K562 (cell line): ENCODE measurements at regions not wholly inside any gene's neighbourhood (a gene's known extent, or its start where the extent isn't known, plus 50 kb on each side); places are given as distances from the start of the nearest gene placed in this dataset.

Source experiments
- ATAC-seq: fragments of 200-7000 bp; cut with Tn5 transposase; 3 replicates; pipeline ENCODE4 v1.9.1; 2020; ENCODE audit warnings: moderate library complexity
- BruUV-seq: library from RNA; stranded (reverse); fragments of 400-500 nt; replicated peaks from 2 replicates; lab custom pipeline; 2021; lab: Mats Ljungman, UMichigan
- CTCF ChIA-PET: fragments of 300-600 bp; formaldehyde crosslinking; extraction: SDS; loops from one replicate; lab custom pipeline; 2021; ENCODE audit warnings: low intra/inter-chr PET ratio; lab: Yijun Ruan, JAX
- POLR2A ChIA-PET: fragments of 300-600, 350-650 bp; sonication (Branson Sonifier 250); formaldehyde crosslinking; extraction: SDS; loops from one replicate; lab custom pipeline; 2021; ENCODE audit warnings: antibody characterized with exemption, inconsistent platforms; lab: Yijun Ruan, JAX
- DNase-seq, 4 experiments: peaks; one replicate each; pipeline versions ENCODE4 v3.0.0 to v3.0.0-alpha.2; 2011 to 2018; ENCODE audit warnings: low spot score in 3 of 4, mixed read lengths in 3 of 4; ENCODE audit errors: extremely low read depth in 1 of 4
- FAIRE-seq: peaks from 2 replicates; lab custom pipeline; 2011; peaks lifted over from hg19 to GRCh38; lab: Jason Lieb, UNC
- H2AFZ ChIP-seq: 2 replicates; pipeline ENCODE4 v1.6.0; 2011; ENCODE audit warnings: low read depth, low read length, control low read depth, inconsistent platforms
- H3K27ac ChIP-seq: fragments of 200-600 bp; 3 replicates; pipeline ENCODE4 v1.8.0; 2011; ENCODE audit warnings: low read depth, mild to moderate bottlenecking, control low read depth, inconsistent platforms, low read length, moderate library complexity, mixed read lengths; ENCODE audit errors: extremely low read depth
- H3K27me3 ChIP-seq, 2 experiments: fragments of 300-600 bp in 1 of 2; 2 replicates in 1 of 2; 3 replicates in 1 of 2; pipeline versions ENCODE4 v1.6.0 to v1.8.0; 2011; ENCODE audit warnings: inconsistent platforms in 2 of 2, low read length in 2 of 2, mild to moderate bottlenecking in 1 of 2, mixed read lengths in 1 of 2, moderate library complexity in 1 of 2; ENCODE audit not compliant: control insufficient read depth in 2 of 2, insufficient read depth in 2 of 2
- H3K36me3 ChIP-seq: fragments of 300-600 bp; 3 replicates; pipeline ENCODE4 v1.8.0; 2011; ENCODE audit warnings: mild to moderate bottlenecking, low read length, inconsistent platforms; ENCODE audit not compliant: control insufficient read depth, insufficient read depth
- H3K4me1 ChIP-seq, 2 experiments: fragments of 200-600 bp in 1 of 2; replicated peaks in 1 of 2; 2 replicates in 1 of 2; 3 replicates in 1 of 2; pipeline versions ENCODE4 v1.5.1 to v1.8.0; 2011; ENCODE audit warnings: inconsistent platforms in 2 of 2, low read length in 2 of 2, mild to moderate bottlenecking in 1 of 2, mixed read lengths in 1 of 2, moderate library complexity in 1 of 2; ENCODE audit not compliant: control insufficient read depth in 2 of 2, insufficient read depth in 2 of 2
- H3K4me2 ChIP-seq: 2 replicates; pipeline ENCODE4 v1.6.1; 2011; ENCODE audit warnings: low read length, control low read depth, inconsistent platforms, mixed read lengths; ENCODE audit not compliant: insufficient read depth
- H3K4me3 ChIP-seq: fragments of 200-600 bp; sonication (generic), shearing (Covaris generic); 2 replicates; pipeline ENCODE4 v1.5.1; 2016; ENCODE audit warnings: control low read depth, inconsistent platforms
- H3K79me2 ChIP-seq: fragments of 200-600 bp; 3 replicates; pipeline ENCODE4 v1.8.0; 2011; ENCODE audit warnings: low read length, inconsistent platforms; ENCODE audit not compliant: control insufficient read depth, insufficient read depth
- H3K9ac ChIP-seq, 2 experiments: 2 replicates each; pipeline versions ENCODE4 v1.6.0 to v1.6.1; 2011; ENCODE audit warnings: low read depth in 2 of 2, low read length in 2 of 2, control low read depth in 1 of 2, inconsistent platforms in 1 of 2, mild to moderate bottlenecking in 1 of 2, mixed read lengths in 1 of 2; ENCODE audit not compliant: insufficient read depth in 1 of 2
- H3K9me1 ChIP-seq: one replicate; pipeline ENCODE4 v1.6.0; 2011; ENCODE audit warnings: inconsistent platforms, mild to moderate bottlenecking, low read length, moderate library complexity; ENCODE audit not compliant: control insufficient read depth, insufficient read depth
- H3K9me3 ChIP-seq: replicated peaks from 2 replicates; pipeline ENCODE4 v1.5.1; 2011; ENCODE audit warnings: low read depth, low read length, inconsistent platforms; ENCODE audit not compliant: control insufficient read depth, insufficient read depth
- H4K20me1 ChIP-seq: replicated peaks from 2 replicates; pipeline ENCODE4 v1.6.1; 2011; ENCODE audit warnings: low read length, inconsistent platforms, mixed read lengths; ENCODE audit not compliant: control insufficient read depth, insufficient read depth
- BCL6 ChIP-seq: fragments of 250-450 bp; sonication (Bioruptor Pico); IDR thresholded peaks from 2 replicates; pipeline ENCODE4 v1.4.0; 2020
- DPF2 ChIP-seq: fragments of 450-650 bp; IDR thresholded peaks from 2 replicates; pipeline ENCODE4 v1.6.1; 2016
- ERF ChIP-seq: fragments of 450-650 bp; formaldehyde crosslinking; IDR thresholded peaks from 2 replicates; pipeline ENCODE4 v1.4.0; 2020; ENCODE audit warnings: mild to moderate bottlenecking, mixed read lengths
- HDAC2 ChIP-seq: fragments of 450-650 bp; IDR thresholded peaks from 2 replicates; pipeline ENCODE4 v1.6.1; 2016; ENCODE audit warnings: mild to moderate bottlenecking
- MEF2A ChIP-seq: IDR thresholded peaks from 2 replicates; pipeline ENCODE4 v1.6.1; 2011; ENCODE audit warnings: low read depth, mild to moderate bottlenecking, low read length, moderate library complexity; ENCODE audit not compliant: control insufficient read depth
- NCOR1 ChIP-seq: fragments of 450-650 bp; IDR thresholded peaks from 2 replicates; pipeline ENCODE4 v1.6.1; 2016; ENCODE audit warnings: mild to moderate bottlenecking, moderate library complexity
- NFXL1 ChIP-seq: fragments of 450-650 bp; formaldehyde crosslinking; IDR thresholded peaks from 2 replicates; pipeline ENCODE4 v1.4.0; 2021; ENCODE audit warnings: mild to moderate bottlenecking
- NR1H2 ChIP-seq: sonication (generic); formaldehyde crosslinking; IDR thresholded peaks from 2 replicates; pipeline ENCODE4 v1.4.0; 2020; ENCODE audit warnings: mild to moderate bottlenecking, missing genetic modification reagents
- POLR2AphosphoS5 ChIP-seq: IDR thresholded peaks from 2 replicates; pipeline ENCODE4 v1.6.1; 2011; ENCODE audit warnings: mild to moderate bottlenecking, low read depth, low read length, moderate library complexity; ENCODE audit not compliant: control insufficient read depth, insufficient read depth
- PTRF ChIP-seq: fragments of 450-650 bp; IDR thresholded peaks from 2 replicates; pipeline ENCODE4 v1.6.1; 2016; ENCODE audit warnings: mild to moderate bottlenecking, missing genetic modification characterization, missing compliant biosample characterization
- RFX1 ChIP-seq: fragments of 450-650 bp; IDR thresholded peaks from 2 replicates; pipeline ENCODE4 v1.6.1; 2016; ENCODE audit warnings: mild to moderate bottlenecking, moderate library complexity
- SREBF2 ChIP-seq: sonication (generic); formaldehyde crosslinking; IDR thresholded peaks from 2 replicates; pipeline ENCODE4 v1.4.0; 2020; ENCODE audit warnings: mild to moderate bottlenecking, missing genetic modification reagents
- SRSF7 ChIP-seq: fragments of 200-400 bp; formaldehyde crosslinking; optimal IDR thresholded peaks from 2 replicates; pipeline ENCODE3; 2017; ENCODE audit warnings: mild to moderate bottlenecking, low read depth, low read length
- U2AF1 ChIP-seq: fragments of 200-400 bp; formaldehyde crosslinking; optimal IDR thresholded peaks from 2 replicates; pipeline ENCODE3; 2017; ENCODE audit warnings: mild to moderate bottlenecking, low read depth, low read length, moderate library complexity
- XRCC5 ChIP-seq: fragments of 200-400 bp; formaldehyde crosslinking; IDR thresholded peaks from 2 replicates; pipeline ENCODE4 v1.6.1; 2017; ENCODE audit warnings: low read depth, mild to moderate bottlenecking, low read length
- ZBTB33 ChIP-seq: sonication (generic); formaldehyde crosslinking; IDR thresholded peaks from 2 replicates; pipeline ENCODE4 v1.8.1; 2023; ENCODE audit warnings: mild to moderate bottlenecking, missing genetic modification reagents
- ZC3H4 ChIP-seq: sonication (generic); formaldehyde crosslinking; IDR thresholded peaks from 2 replicates; pipeline ENCODE4 v1.9.0; 2021; ENCODE audit warnings: missing genetic modification reagents, borderline replicate concordance
- ZNF140 ChIP-seq: fragments of 250-450 bp; sonication (Bioruptor Pico); IDR thresholded peaks from 2 replicates; pipeline ENCODE4 v1.8.0; 2021; ENCODE audit warnings: moderate library complexity, mild to moderate bottlenecking, inconsistent platforms
- ZNF707 ChIP-seq: fragments of 250-450 bp; sonication (Bioruptor Pico); conservative IDR thresholded peaks from 2 replicates; pipeline ENCODE4 v1.8.0; 2022; ENCODE audit warnings: inconsistent platforms, mild to moderate bottlenecking, moderate library complexity
- WGBS: fragments of 100-300 bp; shearing (Covaris generic); methylation state at CpG from one replicate; pipeline ENCODE4 v1.1.6; 2016; ENCODE audit warnings: low coverage, mixed read lengths; ENCODE audit not compliant: insufficient coverage; ENCODE audit errors: missing lambda C conversion rate; 5-methylcytosine and 5-hydroxymethylcytosine counted together
- in situ Hi-C: fragments of 300-500 bp; cut with MboI; formaldehyde crosslinking; loops from 4 replicates; pipeline ENCODE4 v1.15.0; 2018; ENCODE audit warnings: inconsistent platforms, mixed read lengths
- intact Hi-C: fragments of 100-400 bp; cut with micrococcal nuclease; formaldehyde crosslinking; loops from 2 replicates; pipeline ENCODE4 v1.14.2; 2022
- TF ChIP-seq, protein P1 (sequence below): sonication (generic); formaldehyde crosslinking; IDR thresholded peaks from 2 replicates; pipeline ENCODE4 v1.8.0; 2022; ENCODE audit warnings: missing genetic modification reagents, mild to moderate bottlenecking, borderline replicate concordance

GRCh38 chr10:90575125-90575524 is 282.7 kb downstream of the HTR7 start:
- CTCF ChIA-PET = no interaction called here
- intact Hi-C loops = no loop called here
- in situ Hi-C loops = no loop called here

DNA sequence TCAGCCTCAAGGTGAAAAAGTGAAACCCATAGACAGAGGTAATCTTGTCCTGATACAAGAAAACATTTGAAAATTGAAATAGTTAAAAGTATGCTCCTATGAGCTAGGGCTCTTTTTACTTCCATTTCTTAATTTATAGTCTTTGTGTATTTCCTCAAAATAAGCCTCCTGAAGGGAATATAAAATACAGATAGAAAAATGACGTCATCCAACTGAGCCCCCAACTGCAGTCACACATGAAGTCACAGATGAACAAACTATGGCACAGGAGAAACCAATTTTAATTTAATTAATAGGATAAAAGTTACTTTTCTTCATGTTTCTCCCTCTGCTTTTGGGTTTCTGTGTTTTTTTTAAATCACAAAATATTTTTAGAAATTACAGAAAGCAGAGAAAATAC is 280.3 kb downstream of the HTR7 start:
- H3K9ac ChIP-seq = no peak overlapping the region
- FAIRE-seq (no peak), ATAC-seq (no peak), DNase-seq (no peak)
- H3K4me2 ChIP-seq = no peak overlapping the region
- no peaks in the 10 kb centered on the region for H3K79me2 ChIP-seq
- no peaks in the 10 kb centered on the region for H3K9me1 ChIP-seq
- H3K4me3 ChIP-seq = no peak overlapping the region
- H3K27ac ChIP-seq = no peak overlapping the region
- H3K36me3 ChIP-seq = no peaks in the 10 kb centered on the region
- intact Hi-C loops = no loop called here
- H4K20me1 ChIP-seq = no peaks in the 10 kb centered on the region
- H3K9me3 ChIP-seq = no peaks in the 10 kb centered on the region
- WGBS = 0% methylated on average over 1 of the region's 1 CpG
- in situ Hi-C loops = no loop called here
- BruUV-seq = no TSS peak
- no peak overlapping the region for H2AFZ ChIP-seq
- CTCF ChIA-PET = no interaction called here
- no peaks in the 10 kb centered on the region for H3K4me1 ChIP-seq
- POLR2A ChIA-PET = no interaction called here
- TF ChIP-seq HDAC2 (no peak), ZNF140 (no peak), ZNF707 (CRISPR knock-in tag) (no peak), DPF2 (no peak), ZBTB33 (no peak), MEF2A (no peak)
- TF ChIP-seq, protein P1, sequence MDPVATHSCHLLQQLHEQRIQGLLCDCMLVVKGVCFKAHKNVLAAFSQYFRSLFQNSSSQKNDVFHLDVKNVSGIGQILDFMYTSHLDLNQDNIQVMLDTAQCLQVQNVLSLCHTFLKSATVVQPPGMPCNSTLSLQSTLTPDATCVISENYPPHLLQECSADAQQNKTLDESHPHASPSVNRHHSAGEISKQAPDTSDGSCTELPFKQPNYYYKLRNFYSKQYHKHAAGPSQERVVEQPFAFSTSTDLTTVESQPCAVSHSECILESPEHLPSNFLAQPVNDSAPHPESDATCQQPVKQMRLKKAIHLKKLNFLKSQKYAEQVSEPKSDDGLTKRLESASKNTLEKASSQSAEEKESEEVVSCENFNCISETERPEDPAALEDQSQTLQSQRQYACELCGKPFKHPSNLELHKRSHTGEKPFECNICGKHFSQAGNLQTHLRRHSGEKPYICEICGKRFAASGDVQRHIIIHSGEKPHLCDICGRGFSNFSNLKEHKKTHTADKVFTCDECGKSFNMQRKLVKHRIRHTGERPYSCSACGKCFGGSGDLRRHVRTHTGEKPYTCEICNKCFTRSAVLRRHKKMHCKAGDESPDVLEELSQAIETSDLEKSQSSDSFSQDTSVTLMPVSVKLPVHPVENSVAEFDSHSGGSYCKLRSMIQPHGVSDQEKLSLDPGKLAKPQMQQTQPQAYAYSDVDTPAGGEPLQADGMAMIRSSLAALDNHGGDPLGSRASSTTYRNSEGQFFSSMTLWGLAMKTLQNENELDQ = no peak
- no peaks in the 10 kb centered on the region for H3K27me3 ChIP-seq

More at GRCh38 chr10:90575125-90575524, 282.7 kb downstream of the HTR7 start:
- ATAC-seq (no peak), FAIRE-seq (no peak), DNase-seq (no peak)
- H3K4me2 ChIP-seq = no peak overlapping the region
- no peaks in the 10 kb centered on the region for H3K79me2 ChIP-seq
- no peak overlapping the region for H3K9ac ChIP-seq
- no peaks in the 10 kb centered on the region for H3K36me3 ChIP-seq
- POLR2A ChIA-PET = no interaction called here
- no peaks in the 10 kb centered on the region for H3K4me1 ChIP-seq
- H3K27ac ChIP-seq = no peak overlapping the region
- WGBS = 0% methylated on average over 3 of the region's 3 CpGs
- no peaks in the 10 kb centered on the region for H4K20me1 ChIP-seq
- H2AFZ ChIP-seq = no peak overlapping the region
- no peak overlapping the region for H3K4me3 ChIP-seq
- H3K27me3 ChIP-seq = no peaks in the 10 kb centered on the region
- no TSS peak for BruUV-seq
- H3K9me1 ChIP-seq = no peaks in the 10 kb centered on the region
- no peaks in the 10 kb centered on the region; the same call in 1 of the 2 replicates for H3K9me3 ChIP-seq
- TF ChIP-seq NFXL1 (CRISPR knock-in tag) (no peak), POLR2AphosphoS5 (no peak), ERF (no peak), RFX1 (no peak), XRCC5 (no peak), ZC3H4 (no peak), NR1H2 (CRISPR knock-in tag) (no peak), U2AF1 (no peak), SRSF7 (no peak), SREBF2 (CRISPR knock-in tag) (no peak), NCOR1 (no peak), PTRF (tag) (no peak), BCL6 (no peak)
- TF ChIP-seq, all 486 proteins: peak for 0
